ENCODE measurements at regions not wholly inside any gene's neighbourhood (a gene's known extent, or its start where the extent isn't known, plus 50 kb on each side); places are given as distances from the start of the nearest gene placed in this dataset.

DNA sequence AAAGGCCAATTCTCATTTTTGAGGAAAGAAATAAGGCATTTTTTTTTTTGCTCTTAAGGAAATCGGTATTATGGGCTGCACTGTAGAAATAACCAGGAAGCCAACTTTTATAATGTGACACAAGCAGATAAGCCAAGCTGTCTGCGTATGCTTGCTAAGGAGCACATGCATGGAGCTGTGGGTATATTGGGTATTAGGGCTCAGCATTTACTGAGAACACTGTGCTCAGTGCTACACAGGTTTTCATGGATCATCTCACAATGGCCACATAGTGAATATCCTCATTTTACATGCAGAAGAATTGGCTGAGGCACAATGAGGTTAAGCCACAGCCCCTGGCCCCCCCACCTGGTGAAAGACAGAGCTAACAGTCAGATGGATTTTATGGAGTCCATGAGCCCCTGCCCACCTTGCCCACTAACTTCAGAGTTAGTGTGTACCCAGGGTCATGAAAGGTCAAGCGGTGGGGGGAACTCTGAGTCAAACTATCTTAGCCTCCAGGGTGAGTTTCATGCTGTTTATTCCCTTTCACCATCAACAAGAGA lies 204.8 kb downstream of the SPATA31A6 start:
- TF ChIP-seq POLR2A (IDR thresholded peaks at IDR 0.05; ENCODE audit: low read depth, low read length) (no peak), POLR2AphosphoS5 (IDR thresholded peaks at IDR 0.05; ENCODE audit: low read depth, low read length) (no peak), TAF1 (IDR thresholded peaks at IDR 0.05; ENCODE audit: borderline replicate concordance, low read depth, low read length) (no peak)

All from GM12892 (cell line).